ENCODE measurements at regions not wholly inside any gene's neighbourhood (a gene's known extent, or its start where the extent isn't known, plus 50 kb on each side); places are given as distances from the start of the nearest gene placed in this dataset.

DNA sequence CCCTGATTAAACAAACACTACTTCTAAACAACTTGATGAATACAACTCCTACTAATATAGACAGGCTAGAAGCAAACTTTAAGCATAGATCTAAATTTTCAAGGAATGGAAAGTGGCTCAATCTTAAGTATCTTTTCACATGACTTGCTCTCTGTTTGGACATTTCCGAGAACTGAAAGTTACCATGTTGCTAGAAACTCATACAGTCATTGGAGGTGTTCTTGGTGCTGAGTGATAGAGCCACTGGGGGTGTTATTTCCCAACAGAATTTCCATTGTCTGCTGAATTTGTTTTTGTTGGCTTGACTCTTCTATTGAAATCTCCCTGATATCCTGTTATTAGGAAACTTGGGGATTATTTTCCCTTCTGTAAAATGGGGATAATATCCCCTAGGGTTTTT is 264.5 kb upstream of the RASGRP1 start:
- H3K36me3 ChIP-seq (replicated peaks in 1 of 2; ENCODE audit: control insufficient read depth in 1 of 2, insufficient read depth in 2 of 2, low read length in 2 of 2), result no peaks in the 10 kb centered on the region
- DNase-seq, result no peak
- Mint-ChIP-seq H3K9me3 (peaks cover 0 to 11% (median 9%) of the 10 kb centered on the region in 7 donors), H3K27ac (no peak overlapping the region), H3K36me3 (no peaks in the 10 kb centered on the region), H3K4me3 (no peak overlapping the region), H3K27me3 (ENCODE audit: low read depth in 3 of 3) (peaks cover 0 to 2% (median 2%) of the 10 kb centered on the region in 3 donors), H3K4me1 (no peaks in the 10 kb centered on the region)
- no peaks in the 10 kb centered on the region for H3K9me3 ChIP-seq (replicated peaks in 1 of 2; ENCODE audit: control insufficient read depth in 1 of 2, insufficient read depth in 1 of 2, low read length in 2 of 2)
- H3K79me2 ChIP-seq (ENCODE audit: insufficient read depth, low read length), result no peaks in the 10 kb centered on the region
- H3K27ac ChIP-seq (ENCODE audit: low read depth in 1 of 2, low read length in 2 of 2), result no peak overlapping the region
- H3K9ac ChIP-seq (ENCODE audit: insufficient read depth, low read length, poor library complexity, severe bottlenecking), result no peak overlapping the region
- intact Hi-C loops (cut with micrococcal nuclease), result no loop called here
- H2AFZ ChIP-seq (ENCODE audit: insufficient read depth, low read depth, low read length, poor library complexity, severe bottlenecking), result no peak overlapping the region
- TF ChIP-seq, protein P1, sequence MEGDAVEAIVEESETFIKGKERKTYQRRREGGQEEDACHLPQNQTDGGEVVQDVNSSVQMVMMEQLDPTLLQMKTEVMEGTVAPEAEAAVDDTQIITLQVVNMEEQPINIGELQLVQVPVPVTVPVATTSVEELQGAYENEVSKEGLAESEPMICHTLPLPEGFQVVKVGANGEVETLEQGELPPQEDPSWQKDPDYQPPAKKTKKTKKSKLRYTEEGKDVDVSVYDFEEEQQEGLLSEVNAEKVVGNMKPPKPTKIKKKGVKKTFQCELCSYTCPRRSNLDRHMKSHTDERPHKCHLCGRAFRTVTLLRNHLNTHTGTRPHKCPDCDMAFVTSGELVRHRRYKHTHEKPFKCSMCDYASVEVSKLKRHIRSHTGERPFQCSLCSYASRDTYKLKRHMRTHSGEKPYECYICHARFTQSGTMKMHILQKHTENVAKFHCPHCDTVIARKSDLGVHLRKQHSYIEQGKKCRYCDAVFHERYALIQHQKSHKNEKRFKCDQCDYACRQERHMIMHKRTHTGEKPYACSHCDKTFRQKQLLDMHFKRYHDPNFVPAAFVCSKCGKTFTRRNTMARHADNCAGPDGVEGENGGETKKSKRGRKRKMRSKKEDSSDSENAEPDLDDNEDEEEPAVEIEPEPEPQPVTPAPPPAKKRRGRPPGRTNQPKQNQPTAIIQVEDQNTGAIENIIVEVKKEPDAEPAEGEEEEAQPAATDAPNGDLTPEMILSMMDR (IDR thresholded peaks at IDR 0.05), result no peak
- no peaks in the 10 kb centered on the region for H4K20me1 ChIP-seq (ENCODE audit: insufficient read depth, low read length)
- WGBS (ENCODE audit: insufficient coverage), result no CpG with 5 or more reads among the region's 1 CpG
- no peaks in the 10 kb centered on the region for H3K27me3 ChIP-seq (ENCODE audit: control insufficient read depth in 2 of 2, insufficient read depth in 2 of 2, low read length in 2 of 2)
- H3K4me3 ChIP-seq (replicated peaks in 1 of 3; ENCODE audit: low read depth in 2 of 3, low read length in 3 of 3), result no peak overlapping the region
- no peaks in the 10 kb centered on the region for H3K4me1 ChIP-seq (ENCODE audit: control insufficient read depth in 1 of 2, insufficient read depth in 2 of 2, low read length in 2 of 2)
- H3K4me2 ChIP-seq (replicated peaks; ENCODE audit: extremely low read depth, low read length, poor library complexity, severe bottlenecking), result no peak overlapping the region

DNA sequence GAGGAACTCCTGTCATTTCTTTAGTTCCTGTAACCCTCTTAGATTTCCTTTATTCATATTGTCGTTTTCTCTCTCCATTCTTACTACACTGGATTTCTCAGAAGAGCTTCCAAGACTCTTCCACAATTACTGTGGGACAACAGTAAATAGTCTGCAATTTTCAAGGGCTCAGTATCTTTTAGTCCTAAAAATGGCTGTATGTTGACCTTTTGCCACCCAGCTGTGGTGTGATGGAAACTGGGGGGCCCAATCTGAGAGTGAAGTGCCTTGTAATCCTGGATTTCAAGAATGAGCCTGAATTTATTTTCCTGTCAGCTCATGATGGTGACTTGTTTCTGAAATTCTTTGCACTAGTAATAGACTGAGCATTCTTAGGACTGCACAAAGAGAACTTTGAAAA is 277.6 kb upstream of the RASGRP1 start:
- Mint-ChIP-seq H3K4me1 (peaks cover 14% of the 10 kb centered on the region), H3K9me3 (peaks cover 3 to 22% (median 9%) of the 10 kb centered on the region in 7 donors), H3K27me3 (ENCODE audit: low read depth in 3 of 3) (peaks cover 0 to 1% (median 0%) of the 10 kb centered on the region in 3 donors), H3K27ac (no peak overlapping the region), H3K36me3 (no peaks in the 10 kb centered on the region), H3K4me3 (no peak overlapping the region)
- Histone ChIP-seq H3K4me3 (replicated peaks in 1 of 3; ENCODE audit: low read depth in 2 of 3, low read length in 3 of 3) (no peak overlapping the region), H4K20me1 (ENCODE audit: insufficient read depth, low read length) (no peaks in the 10 kb centered on the region), H3K27me3 (ENCODE audit: control insufficient read depth in 2 of 2, insufficient read depth in 2 of 2, low read length in 2 of 2) (no peaks in the 10 kb centered on the region), H2AFZ (ENCODE audit: insufficient read depth, low read depth, low read length, poor library complexity, severe bottlenecking) (no peak overlapping the region), H3K27ac (ENCODE audit: low read depth in 1 of 2, low read length in 2 of 2) (no peak overlapping the region), H3K36me3 (replicated peaks in 1 of 2; ENCODE audit: control insufficient read depth in 1 of 2, insufficient read depth in 2 of 2, low read length in 2 of 2) (no peaks in the 10 kb centered on the region), H3K79me2 (ENCODE audit: insufficient read depth, low read length) (no peaks in the 10 kb centered on the region), H3K4me2 (replicated peaks; ENCODE audit: extremely low read depth, low read length, poor library complexity, severe bottlenecking) (no peak overlapping the region), H3K9ac (ENCODE audit: insufficient read depth, low read length, poor library complexity, severe bottlenecking) (no peak overlapping the region), H3K4me1 (ENCODE audit: control insufficient read depth in 1 of 2, insufficient read depth in 2 of 2, low read length in 2 of 2) (peaks cover 0 to 9% of the 10 kb centered on the region in 2 donors), H3K9me3 (replicated peaks in 1 of 2; ENCODE audit: control insufficient read depth in 1 of 2, insufficient read depth in 1 of 2, low read length in 2 of 2) (peaks cover 0 to 8% of the 10 kb centered on the region in 2 donors)
- intact Hi-C loops (cut with micrococcal nuclease), result no loop called here
- no peak for DNase-seq
- no CpG with 5 or more reads among the region's 1 CpG for WGBS (ENCODE audit: insufficient coverage)
- TF ChIP-seq, protein P1 (IDR thresholded peaks at IDR 0.05), result no peak
